Ishikawa (cell line): ENCODE measurements at regions not wholly inside any gene's neighbourhood (a gene's known extent, or its start where the extent isn't known, plus 50 kb on each side); places are given as distances from the start of the nearest gene placed in this dataset.

ENCODE experiments used
- CEBPB ChIP-seq: IDR thresholded peaks from 2 replicates; pipeline ENCODE4 v1.6.1; 2012
- CREB1 ChIP-seq: IDR thresholded peaks from 2 replicates; pipeline ENCODE4 v1.6.1; 2012; ENCODE audit warnings: low read depth
- EGR1 ChIP-seq: IDR thresholded peaks from 2 replicates; pipeline ENCODE4 v1.6.1; 2012
- EP300 ChIP-seq: IDR thresholded peaks from 2 replicates; pipeline ENCODE4 v1.6.1; 2012; ENCODE audit warnings: borderline replicate concordance
- FOXM1 ChIP-seq: IDR thresholded peaks from 2 replicates; pipeline ENCODE4 v1.6.1; 2012; ENCODE audit warnings: low read depth, borderline replicate concordance
- MAX ChIP-seq: IDR thresholded peaks from 2 replicates; pipeline ENCODE4 v1.6.1; 2012
- NFIC ChIP-seq: IDR thresholded peaks from 2 replicates; pipeline ENCODE4 v1.6.1; 2012
- RAD21 ChIP-seq: IDR thresholded peaks from 2 replicates; pipeline ENCODE4 v1.6.1; 2012; ENCODE audit warnings: low read depth
- TAF1 ChIP-seq: IDR thresholded peaks from 2 replicates; pipeline ENCODE4 v1.6.1; 2012; ENCODE audit warnings: low read depth, mild to moderate bottlenecking
- TCF12 ChIP-seq: IDR thresholded peaks from 2 replicates; pipeline ENCODE4 v1.6.1; 2012; ENCODE audit warnings: low read depth
- TEAD4 ChIP-seq: IDR thresholded peaks from 2 replicates; pipeline ENCODE4 v1.6.1; 2012
- YY1 ChIP-seq: IDR thresholded peaks from 2 replicates; pipeline ENCODE4 v1.6.1; 2012; ENCODE audit warnings: low read depth
- ZBTB7A ChIP-seq: IDR thresholded peaks from 2 replicates; pipeline ENCODE4 v1.6.1; 2012; ENCODE audit warnings: low read depth
- TF ChIP-seq, protein P1 (sequence below): IDR thresholded peaks from 2 replicates; pipeline ENCODE4 v1.6.1; 2012; ENCODE audit warnings: low read depth, mild to moderate bottlenecking
- TF ChIP-seq, protein P2 (sequence below): IDR thresholded peaks from 2 replicates; pipeline ENCODE4 v1.6.1; 2012

DNA sequence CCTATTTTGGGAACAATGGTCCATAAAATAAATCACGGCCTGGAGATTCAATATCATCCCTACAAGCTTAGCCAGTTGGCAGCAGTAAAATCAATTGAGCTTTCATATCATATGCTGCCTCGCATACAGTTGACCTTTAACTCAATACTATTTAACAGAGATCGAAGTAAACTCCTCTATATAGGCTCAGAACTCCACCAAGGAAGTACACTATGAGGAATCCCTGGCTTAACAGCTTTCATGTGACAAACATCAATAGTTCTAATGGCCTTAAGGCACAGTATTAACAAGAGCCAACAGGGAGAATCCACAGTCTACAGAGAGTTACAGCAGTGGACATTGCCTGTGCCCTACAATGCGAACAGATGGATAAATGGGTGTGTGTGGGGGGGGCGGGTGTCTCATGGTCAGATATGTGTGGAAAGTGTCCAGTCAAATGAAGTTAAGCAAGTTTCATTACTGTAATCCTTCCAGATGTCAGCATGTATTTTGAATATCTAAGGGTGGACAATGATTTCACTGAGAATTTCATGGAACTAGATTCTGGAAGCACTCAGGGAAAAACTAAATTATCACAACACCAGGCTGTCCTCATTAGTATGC, 98.2 kb upstream of the FAM9B start:
- no peak for TF ChIP-seq MAX
- TF ChIP-seq TAF1 = no peak

DNA sequence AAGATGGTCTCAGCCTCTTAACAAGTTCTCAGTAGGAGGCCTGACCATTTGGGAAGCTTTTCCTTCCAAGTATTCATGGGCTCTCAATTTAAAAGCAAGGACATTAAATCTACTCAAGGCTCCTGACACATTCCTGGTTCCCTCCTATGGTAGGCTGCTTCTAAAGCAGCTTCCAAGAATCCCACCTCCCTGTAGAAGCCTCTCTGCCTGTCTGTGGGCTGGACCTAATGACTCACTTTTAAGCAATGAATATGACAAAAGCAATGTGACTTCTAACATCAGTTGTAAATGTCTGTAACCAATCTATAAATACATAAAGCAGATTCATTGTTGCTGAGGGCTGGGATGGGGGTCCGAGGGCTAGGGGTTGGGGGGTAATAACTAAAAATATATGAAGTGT, 99.5 kb upstream of the FAM9B start:
- TF ChIP-seq, protein P1, sequence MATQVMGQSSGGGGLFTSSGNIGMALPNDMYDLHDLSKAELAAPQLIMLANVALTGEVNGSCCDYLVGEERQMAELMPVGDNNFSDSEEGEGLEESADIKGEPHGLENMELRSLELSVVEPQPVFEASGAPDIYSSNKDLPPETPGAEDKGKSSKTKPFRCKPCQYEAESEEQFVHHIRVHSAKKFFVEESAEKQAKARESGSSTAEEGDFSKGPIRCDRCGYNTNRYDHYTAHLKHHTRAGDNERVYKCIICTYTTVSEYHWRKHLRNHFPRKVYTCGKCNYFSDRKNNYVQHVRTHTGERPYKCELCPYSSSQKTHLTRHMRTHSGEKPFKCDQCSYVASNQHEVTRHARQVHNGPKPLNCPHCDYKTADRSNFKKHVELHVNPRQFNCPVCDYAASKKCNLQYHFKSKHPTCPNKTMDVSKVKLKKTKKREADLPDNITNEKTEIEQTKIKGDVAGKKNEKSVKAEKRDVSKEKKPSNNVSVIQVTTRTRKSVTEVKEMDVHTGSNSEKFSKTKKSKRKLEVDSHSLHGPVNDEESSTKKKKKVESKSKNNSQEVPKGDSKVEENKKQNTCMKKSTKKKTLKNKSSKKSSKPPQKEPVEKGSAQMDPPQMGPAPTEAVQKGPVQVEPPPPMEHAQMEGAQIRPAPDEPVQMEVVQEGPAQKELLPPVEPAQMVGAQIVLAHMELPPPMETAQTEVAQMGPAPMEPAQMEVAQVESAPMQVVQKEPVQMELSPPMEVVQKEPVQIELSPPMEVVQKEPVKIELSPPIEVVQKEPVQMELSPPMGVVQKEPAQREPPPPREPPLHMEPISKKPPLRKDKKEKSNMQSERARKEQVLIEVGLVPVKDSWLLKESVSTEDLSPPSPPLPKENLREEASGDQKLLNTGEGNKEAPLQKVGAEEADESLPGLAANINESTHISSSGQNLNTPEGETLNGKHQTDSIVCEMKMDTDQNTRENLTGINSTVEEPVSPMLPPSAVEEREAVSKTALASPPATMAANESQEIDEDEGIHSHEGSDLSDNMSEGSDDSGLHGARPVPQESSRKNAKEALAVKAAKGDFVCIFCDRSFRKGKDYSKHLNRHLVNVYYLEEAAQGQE = no peak
- TF ChIP-seq TCF12 (no peak), TEAD4 (no peak), TAF1 (no peak), EP300 (no peak), RAD21 (no peak)

DNA sequence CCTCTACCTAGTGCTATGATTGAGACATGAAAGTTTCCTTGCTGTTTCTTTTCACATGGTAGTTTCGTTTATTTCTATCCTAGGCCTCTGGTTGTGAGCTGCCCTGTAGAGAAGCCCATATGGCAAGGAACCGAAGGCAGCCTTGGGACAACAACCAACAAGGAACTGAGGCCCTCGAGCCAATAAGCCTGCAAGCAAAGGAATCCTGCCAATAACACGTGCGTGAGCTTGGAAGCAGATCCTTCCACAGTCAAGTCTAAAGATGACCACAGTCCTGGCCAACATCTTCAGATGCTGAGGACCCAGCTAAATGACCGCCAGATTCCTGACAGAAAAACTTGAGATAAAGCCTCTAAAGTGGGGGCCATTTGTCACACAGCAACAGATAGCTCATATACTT, 100.4 kb upstream of the FAM9B start:
- TF ChIP-seq EP300 (no peak), TEAD4 (no peak), TCF12 (no peak), FOXM1 (no peak), NFIC (no peak), RAD21 (no peak), ZBTB7A (no peak), MAX (no peak), CEBPB (no peak), CREB1 (no peak), EGR1 (no peak), TAF1 (no peak), YY1 (no peak)
- TF ChIP-seq, protein P2, sequence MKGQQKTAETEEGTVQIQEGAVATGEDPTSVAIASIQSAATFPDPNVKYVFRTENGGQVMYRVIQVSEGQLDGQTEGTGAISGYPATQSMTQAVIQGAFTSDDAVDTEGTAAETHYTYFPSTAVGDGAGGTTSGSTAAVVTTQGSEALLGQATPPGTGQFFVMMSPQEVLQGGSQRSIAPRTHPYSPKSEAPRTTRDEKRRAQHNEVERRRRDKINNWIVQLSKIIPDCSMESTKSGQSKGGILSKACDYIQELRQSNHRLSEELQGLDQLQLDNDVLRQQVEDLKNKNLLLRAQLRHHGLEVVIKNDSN = no peak
- TF ChIP-seq, protein P1 = no peak

DNA sequence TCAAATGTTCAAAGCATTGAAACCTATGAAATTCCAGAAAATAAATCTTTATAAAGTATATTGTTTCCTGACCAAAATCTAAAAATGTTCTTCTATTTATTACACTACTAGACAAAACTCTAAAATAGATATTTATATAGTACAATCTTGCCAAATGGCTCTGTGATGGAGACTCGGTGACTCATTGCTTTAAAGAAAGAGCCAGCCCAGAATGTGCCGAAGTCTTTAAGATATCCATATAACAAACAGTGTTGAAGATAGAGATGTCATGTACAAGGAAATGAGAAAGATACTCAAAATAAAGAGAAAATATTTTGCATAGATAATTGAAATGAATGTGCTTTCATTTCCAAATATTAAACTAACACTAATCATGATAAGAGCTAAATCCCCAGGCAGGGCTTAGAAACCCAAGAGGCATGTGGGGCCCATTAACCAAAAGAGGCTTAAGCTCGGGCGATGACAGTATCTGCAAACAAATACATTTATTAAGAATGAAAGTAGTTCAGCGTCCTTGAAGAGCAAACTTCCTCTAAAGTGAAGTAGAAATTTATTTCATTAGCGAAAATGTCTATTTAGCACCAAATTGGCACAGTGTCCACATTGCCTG, 102.1 kb upstream of the FAM9B start:
- TF ChIP-seq MAX (no peak), EGR1 (no peak), FOXM1 (no peak), TAF1 (no peak), NFIC (no peak), EP300 (no peak), CEBPB (no peak), ZBTB7A (no peak), RAD21 (no peak), CREB1 (no peak), YY1 (no peak), TCF12 (no peak), TEAD4 (no peak)
- TF ChIP-seq, protein P1 = no peak
- TF ChIP-seq, protein P2 = no peak
